Fibroblast of the aortic adventitia (primary cell): ENCODE measurements at regions not wholly inside any gene's neighbourhood (a gene's known extent, or its start where the extent isn't known, plus 50 kb on each side); places are given as distances from the start of the nearest gene placed in this dataset.

Experiments
- DNase-seq: peaks from one replicate; pipeline ENCODE4 v3.0.0-alpha.2; 2010; ENCODE audit warnings: low read depth
- H3K4me3 ChIP-seq: 2 replicates; pipeline ENCODE4 v1.5.1; 2011; ENCODE audit warnings: low read depth, mild to moderate bottlenecking, control low read depth, low read length, moderate library complexity
- TF ChIP-seq, protein P1 (sequence below): IDR thresholded peaks from 2 replicates; pipeline ENCODE4 v1.5.1; 2011; ENCODE audit warnings: mild to moderate bottlenecking, low read length, control low read depth, inconsistent platforms; ENCODE audit not compliant: insufficient read depth

DNA sequence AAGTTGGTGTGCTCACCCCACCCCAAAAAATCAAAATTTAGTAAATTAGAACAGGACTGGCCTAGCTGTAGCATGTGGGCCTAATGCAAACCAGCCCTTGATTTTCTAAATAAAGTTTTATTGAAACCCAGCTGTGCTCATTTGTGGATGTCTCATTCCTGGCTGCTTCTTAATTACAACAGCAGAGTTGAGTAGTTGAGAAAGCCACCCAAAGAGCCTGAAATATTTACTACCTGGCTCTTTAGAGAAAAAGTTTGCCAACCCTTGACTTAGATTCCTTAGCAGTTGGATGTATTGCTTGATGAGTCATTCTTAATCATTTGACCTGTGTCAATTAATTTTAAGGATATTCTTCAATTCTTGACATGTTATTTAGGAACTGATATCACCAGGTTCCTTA, 168.3 kb upstream of the PUDP start:
- DNase-seq = no peak
- TF ChIP-seq, protein P1, sequence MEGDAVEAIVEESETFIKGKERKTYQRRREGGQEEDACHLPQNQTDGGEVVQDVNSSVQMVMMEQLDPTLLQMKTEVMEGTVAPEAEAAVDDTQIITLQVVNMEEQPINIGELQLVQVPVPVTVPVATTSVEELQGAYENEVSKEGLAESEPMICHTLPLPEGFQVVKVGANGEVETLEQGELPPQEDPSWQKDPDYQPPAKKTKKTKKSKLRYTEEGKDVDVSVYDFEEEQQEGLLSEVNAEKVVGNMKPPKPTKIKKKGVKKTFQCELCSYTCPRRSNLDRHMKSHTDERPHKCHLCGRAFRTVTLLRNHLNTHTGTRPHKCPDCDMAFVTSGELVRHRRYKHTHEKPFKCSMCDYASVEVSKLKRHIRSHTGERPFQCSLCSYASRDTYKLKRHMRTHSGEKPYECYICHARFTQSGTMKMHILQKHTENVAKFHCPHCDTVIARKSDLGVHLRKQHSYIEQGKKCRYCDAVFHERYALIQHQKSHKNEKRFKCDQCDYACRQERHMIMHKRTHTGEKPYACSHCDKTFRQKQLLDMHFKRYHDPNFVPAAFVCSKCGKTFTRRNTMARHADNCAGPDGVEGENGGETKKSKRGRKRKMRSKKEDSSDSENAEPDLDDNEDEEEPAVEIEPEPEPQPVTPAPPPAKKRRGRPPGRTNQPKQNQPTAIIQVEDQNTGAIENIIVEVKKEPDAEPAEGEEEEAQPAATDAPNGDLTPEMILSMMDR = no peak
- no peak overlapping the region for H3K4me3 ChIP-seq

DNA sequence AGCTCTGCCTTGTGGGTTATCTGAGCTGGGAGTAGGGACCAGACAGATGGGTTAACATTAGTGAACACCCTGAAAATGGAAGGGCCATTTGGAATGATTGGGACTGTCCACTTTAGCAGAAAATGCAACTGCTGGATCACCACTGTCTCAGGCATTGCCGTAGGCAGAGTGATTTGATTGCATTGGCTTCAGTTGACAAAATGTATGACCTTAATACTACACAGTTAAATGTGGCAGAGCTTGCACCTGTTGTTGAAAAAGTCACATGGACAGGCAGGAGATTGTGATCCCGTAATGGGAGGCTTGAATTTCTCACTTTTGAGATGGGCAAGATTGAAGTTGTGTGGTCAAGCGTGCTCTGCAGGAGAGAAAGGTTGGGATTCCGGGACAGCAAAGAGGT, 166.5 kb upstream of the PUDP start:
- H3K4me3 ChIP-seq = no peak overlapping the region
- TF ChIP-seq, protein P1 = no peak
- DNase-seq = no peak

DNA sequence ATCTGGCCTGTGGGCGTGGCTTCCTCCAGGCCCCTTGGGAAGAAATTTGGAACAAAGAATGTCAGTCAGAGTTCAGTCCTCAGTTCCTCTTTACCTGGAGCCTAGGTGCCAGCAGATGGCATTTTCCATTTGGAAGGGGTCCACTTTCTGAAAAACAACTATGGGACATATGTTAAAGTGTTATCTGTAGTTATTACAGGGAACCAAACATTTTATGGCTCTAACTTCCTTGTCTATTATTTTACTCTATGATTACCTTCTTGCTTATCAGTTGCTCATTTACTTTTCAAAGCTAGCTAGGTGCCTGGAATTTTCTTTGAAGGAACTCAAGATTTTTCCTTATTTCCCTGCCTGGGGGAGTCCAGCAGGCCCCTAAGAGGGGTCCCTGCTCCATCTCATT, 159.8 kb upstream of the PUDP start:
- no peak for DNase-seq
- TF ChIP-seq, protein P1 = no peak
- no peak overlapping the region for H3K4me3 ChIP-seq

DNA sequence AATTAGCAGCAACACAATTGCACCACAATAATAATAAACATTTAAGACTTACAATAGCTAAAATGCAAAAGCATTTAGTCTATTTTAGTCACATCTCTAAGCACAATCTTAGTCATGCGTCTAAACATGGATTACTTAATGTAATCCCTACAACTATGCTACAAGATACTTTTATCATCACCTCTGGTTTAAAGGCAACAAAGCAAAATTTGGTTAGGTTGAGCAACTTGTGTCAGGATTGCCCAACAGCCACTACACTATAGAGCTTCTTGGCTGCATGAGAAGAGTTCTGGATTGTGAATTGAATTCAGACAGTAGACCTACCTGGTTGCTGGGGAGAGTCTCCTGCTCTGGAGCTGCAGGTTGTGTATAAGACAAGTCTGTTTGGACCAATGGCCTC, 146.5 kb upstream of the PUDP start:
- TF ChIP-seq, protein P1 = no peak
- peak; percentile 7 for DNase-seq
- H3K4me3 ChIP-seq = no peak overlapping the region

DNA sequence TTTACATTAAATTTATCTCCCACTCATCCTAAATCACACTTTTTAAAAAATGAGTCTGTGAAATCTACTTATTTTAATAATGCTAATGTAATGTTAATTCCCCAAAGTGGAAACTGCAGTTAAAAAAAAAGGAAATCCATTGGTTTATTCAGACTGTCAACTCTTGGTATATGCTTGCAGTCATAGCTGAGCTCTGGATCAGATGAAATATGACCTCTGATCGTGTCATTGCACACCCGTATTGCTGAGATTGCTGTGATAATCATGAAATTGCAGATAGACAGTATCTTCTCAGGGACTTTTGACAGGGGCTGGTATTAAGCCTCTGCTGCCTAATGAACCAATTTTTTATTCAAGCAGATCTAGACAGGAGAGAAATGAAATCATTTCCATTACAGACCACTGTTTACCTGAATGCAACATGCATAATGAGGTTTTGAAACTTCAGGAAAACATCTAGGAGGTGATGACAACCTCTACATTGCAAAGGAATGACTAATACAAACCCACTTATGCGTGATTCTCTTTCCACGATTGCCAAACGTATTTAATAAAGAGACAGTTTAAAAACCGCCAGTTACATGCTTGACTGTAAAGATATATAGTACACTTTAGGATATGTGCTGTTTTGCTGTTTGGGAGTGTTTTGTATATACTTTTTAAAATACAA, 138.3 kb upstream of the PUDP start:
- TF ChIP-seq, protein P1 = no peak
- no peak for DNase-seq
- no peak overlapping the region for H3K4me3 ChIP-seq

DNA sequence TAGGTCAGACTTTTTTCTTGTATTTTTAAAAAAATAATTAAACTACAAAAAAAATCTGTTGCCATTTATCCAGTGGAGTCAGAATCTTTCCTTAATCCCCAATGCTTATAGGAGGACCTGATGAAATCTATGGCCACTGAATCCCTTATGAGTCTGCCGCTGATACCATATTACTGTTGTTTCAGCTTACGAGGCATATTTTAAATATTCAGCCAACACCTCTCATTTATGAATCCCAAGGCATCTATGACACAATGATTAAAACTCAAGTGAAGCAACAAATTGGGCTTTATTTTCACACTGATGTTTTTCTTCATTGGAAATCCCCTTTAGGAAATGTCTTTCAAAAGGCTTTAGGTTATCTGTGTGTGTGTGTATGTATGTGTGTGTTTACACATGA, 137.8 kb upstream of the PUDP start:
- H3K4me3 ChIP-seq = no peak overlapping the region
- TF ChIP-seq, protein P1 = no peak
- no peak for DNase-seq

DNA sequence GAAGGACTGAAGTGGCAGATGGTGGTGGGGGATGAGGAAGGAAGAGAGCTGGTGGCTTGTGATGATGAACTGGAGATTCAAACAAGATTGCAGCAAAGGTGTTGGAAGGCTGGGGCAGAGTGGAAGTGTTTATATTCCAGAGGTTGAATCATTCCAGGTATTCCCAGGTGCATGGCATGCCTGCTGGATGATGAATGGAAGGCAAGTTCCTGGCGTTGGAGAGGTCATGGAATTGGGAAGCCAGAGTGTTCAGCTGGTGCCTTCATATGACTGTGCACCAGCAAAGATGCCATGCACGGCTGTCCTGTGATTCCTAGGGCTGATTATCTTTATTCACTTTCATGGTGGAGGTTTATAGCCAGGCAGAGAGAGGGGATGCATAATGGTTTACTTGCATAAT, 135.8 kb upstream of the PUDP start:
- TF ChIP-seq, protein P1 = no peak
- no peak overlapping the region for H3K4me3 ChIP-seq
- DNase-seq = no peak
